ENCODE measurements at regions not wholly inside any gene's neighbourhood (a gene's known extent, or its start where the extent isn't known, plus 50 kb on each side); places are given as distances from the start of the nearest gene placed in this dataset.
"Not testable (repeated sequence)": the region's sequence is repeated elsewhere in the genome, so short reads cannot be mapped to it uniquely, and the experiment has no call there.

DNA sequence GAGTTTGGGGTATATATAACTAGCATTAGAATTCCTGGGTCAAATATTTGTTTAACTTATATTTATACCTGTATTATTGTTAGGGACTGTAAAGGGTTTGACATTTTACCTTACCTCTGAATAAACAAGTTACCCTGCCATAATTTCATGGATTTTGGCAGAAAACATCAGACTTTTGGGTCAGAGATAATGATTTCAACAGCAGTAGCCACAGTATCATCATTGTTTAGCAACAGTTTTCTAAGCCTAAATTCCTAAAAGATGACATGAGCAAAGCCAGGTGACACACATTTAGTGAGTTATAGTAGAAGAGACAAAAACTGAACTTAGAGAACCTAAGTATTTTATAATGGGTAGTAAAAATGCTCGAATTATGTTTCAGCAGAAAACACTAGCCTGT, 954.4 kb downstream of the TRHDE start:
- intact Hi-C loops (cut with micrococcal nuclease) = no loop called here
- Mint-ChIP-seq H3K4me3 (no peak overlapping the region), H3K27ac (no peak overlapping the region), H3K27me3 (no peaks in the 10 kb centered on the region), H3K36me3 (no peaks in the 10 kb centered on the region), H3K9me3 (peaks cover 0 to 7% (median 3%) of the 10 kb centered on the region in 8 donors), H3K4me1 (no peaks in the 10 kb centered on the region)
- Histone ChIP-seq H3K27ac (ENCODE audit: low read depth, low read length) (no peak overlapping the region), H3K4me3 (ENCODE audit: low read length in 2 of 2) (no peak overlapping the region), H3K36me3 (ENCODE audit: insufficient read depth, low read length) (no peaks in the 10 kb centered on the region), H3K9me3 (ENCODE audit: control insufficient read depth in 1 of 2, low read length in 2 of 2) (no peaks in the 10 kb centered on the region), H3K4me1 (ENCODE audit: insufficient read depth, low read length) (no peaks in the 10 kb centered on the region), H3K27me3 (ENCODE audit: insufficient read depth, low read length) (no peaks in the 10 kb centered on the region)
- CTCF ChIA-PET (ENCODE audit: partially characterized antibody) = no interaction called here
- POLR2A ChIA-PET (ENCODE audit: partially characterized antibody) = no interaction called here
- no peak for DNase-seq

DNA sequence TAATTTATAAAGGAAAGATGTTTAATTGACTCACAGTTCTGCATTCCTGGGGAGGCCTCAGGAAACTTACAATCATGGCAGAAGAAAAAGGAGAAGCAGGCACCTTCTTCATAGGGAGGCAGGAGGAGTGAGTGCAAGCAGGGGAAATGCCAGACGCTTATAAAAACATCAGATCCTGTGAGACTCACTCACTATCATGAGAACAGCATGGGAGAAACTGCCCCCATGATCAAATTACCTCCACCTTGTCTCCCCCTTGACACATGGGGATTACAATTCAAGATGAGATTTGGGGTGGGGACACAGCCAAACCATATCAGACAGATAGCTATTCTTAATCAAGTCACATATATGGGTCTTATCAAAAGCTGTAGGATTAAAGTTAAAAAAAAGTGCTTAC, 956.7 kb downstream of the TRHDE start:
- H3K4me3 Mint-ChIP-seq; DNase-seq; H3K4me1 ChIP-seq (ENCODE audit: insufficient read depth, low read length); POLR2A ChIA-PET (ENCODE audit: partially characterized antibody); CTCF ChIA-PET (ENCODE audit: partially characterized antibody); H3K36me3 ChIP-seq (ENCODE audit: insufficient read depth, low read length); H3K36me3 Mint-ChIP-seq; H3K4me3 ChIP-seq (ENCODE audit: low read length in 2 of 2); H3K27me3 ChIP-seq (ENCODE audit: insufficient read depth, low read length); H3K9me3 ChIP-seq (ENCODE audit: control insufficient read depth in 1 of 2, low read length in 2 of 2); H3K27me3 Mint-ChIP-seq; H3K4me1 Mint-ChIP-seq; intact Hi-C loops (cut with micrococcal nuclease); H3K27ac Mint-ChIP-seq; H3K27ac ChIP-seq (ENCODE audit: low read depth, low read length): not testable (repeated sequence)
- peaks cover 0 to 13% (median 6%) of the 10 kb centered on the region in 8 donors for H3K9me3 Mint-ChIP-seq

DNA sequence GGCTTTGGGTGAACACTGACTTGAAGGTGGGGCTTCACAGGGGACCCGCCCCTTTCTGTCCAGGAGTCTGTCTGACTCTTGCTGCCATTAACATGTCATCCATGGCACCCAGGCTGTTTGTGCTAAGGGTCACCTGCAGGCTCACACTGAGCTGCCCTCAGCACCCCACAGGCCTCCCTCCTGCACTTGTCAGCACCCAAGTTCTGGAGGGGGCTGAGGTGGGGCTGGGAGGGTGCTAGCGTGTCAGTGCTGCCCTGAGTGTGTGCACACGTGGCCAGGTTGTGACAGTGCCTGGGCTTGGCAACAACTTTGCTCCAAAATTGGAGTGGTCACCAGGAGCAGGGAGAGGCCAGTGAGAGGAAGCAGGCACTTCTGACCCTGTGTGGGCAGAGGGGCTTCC, 963.2 kb downstream of the TRHDE start:
- intact Hi-C loops (cut with micrococcal nuclease) = no loop called here
- no peak for DNase-seq
- CTCF ChIA-PET (ENCODE audit: partially characterized antibody) = no interaction called here
- peaks cover 0 to 30% (median 12%) of the 10 kb centered on the region in 8 donors for H3K9me3 Mint-ChIP-seq
- H3K27ac ChIP-seq (ENCODE audit: low read depth, low read length) = no peak overlapping the region
- no peaks in the 10 kb centered on the region for H3K36me3 Mint-ChIP-seq
- no peaks in the 10 kb centered on the region for H3K27me3 ChIP-seq (ENCODE audit: insufficient read depth, low read length)
- no peaks in the 10 kb centered on the region for H3K27me3 Mint-ChIP-seq
- H3K4me1 Mint-ChIP-seq = no peaks in the 10 kb centered on the region
- H3K9me3 ChIP-seq (ENCODE audit: control insufficient read depth in 1 of 2, low read length in 2 of 2) = no peaks in the 10 kb centered on the region
- no peak overlapping the region for H3K4me3 Mint-ChIP-seq
- no peaks in the 10 kb centered on the region for H3K4me1 ChIP-seq (ENCODE audit: insufficient read depth, low read length)
- no peak overlapping the region for H3K27ac Mint-ChIP-seq
- no peaks in the 10 kb centered on the region for H3K36me3 ChIP-seq (ENCODE audit: insufficient read depth, low read length)
- POLR2A ChIA-PET (ENCODE audit: partially characterized antibody) = no interaction called here
- H3K4me3 ChIP-seq (ENCODE audit: low read length in 2 of 2) = no peak overlapping the region

DNA sequence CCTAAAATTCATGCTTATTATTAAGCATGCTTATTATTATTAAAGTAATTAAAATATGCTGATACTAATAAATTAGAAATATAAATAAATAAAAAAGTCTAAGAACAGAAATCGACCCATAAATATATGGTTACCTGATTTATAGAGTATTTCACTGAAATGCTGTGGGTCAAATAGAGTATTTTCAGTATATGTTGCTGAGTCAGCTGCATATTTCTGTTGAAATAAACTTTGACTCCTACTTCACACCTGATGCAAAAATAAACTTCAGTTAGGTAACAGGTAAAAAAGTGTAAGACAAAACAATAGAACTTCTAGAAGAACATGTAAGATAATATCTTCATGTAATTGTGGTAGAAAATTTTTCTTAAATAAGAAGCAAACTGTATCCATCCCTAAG, 967.9 kb downstream of the TRHDE start:
- Histone ChIP-seq H3K36me3 (ENCODE audit: insufficient read depth, low read length) (no peaks in the 10 kb centered on the region), H3K9me3 (ENCODE audit: control insufficient read depth in 1 of 2, low read length in 2 of 2) (no peaks in the 10 kb centered on the region), H3K4me3 (ENCODE audit: low read length in 2 of 2) (no peak overlapping the region), H3K4me1 (ENCODE audit: insufficient read depth, low read length) (no peaks in the 10 kb centered on the region), H3K27ac (ENCODE audit: low read depth, low read length) (no peak overlapping the region), H3K27me3 (ENCODE audit: insufficient read depth, low read length) (no peaks in the 10 kb centered on the region)
- intact Hi-C loops (cut with micrococcal nuclease) = no loop called here
- no peaks in the 10 kb centered on the region for H3K4me1 Mint-ChIP-seq
- H3K27me3 Mint-ChIP-seq = no peaks in the 10 kb centered on the region
- no peak overlapping the region for H3K4me3 Mint-ChIP-seq
- H3K36me3 Mint-ChIP-seq = no peaks in the 10 kb centered on the region
- H3K27ac Mint-ChIP-seq = no peak overlapping the region
- POLR2A ChIA-PET (ENCODE audit: partially characterized antibody) = no interaction called here
- H3K9me3 Mint-ChIP-seq = peaks cover 0 to 19% (median 6%) of the 10 kb centered on the region in 8 donors
- DNase-seq = no peak
- CTCF ChIA-PET (ENCODE audit: partially characterized antibody) = no interaction called here

DNA sequence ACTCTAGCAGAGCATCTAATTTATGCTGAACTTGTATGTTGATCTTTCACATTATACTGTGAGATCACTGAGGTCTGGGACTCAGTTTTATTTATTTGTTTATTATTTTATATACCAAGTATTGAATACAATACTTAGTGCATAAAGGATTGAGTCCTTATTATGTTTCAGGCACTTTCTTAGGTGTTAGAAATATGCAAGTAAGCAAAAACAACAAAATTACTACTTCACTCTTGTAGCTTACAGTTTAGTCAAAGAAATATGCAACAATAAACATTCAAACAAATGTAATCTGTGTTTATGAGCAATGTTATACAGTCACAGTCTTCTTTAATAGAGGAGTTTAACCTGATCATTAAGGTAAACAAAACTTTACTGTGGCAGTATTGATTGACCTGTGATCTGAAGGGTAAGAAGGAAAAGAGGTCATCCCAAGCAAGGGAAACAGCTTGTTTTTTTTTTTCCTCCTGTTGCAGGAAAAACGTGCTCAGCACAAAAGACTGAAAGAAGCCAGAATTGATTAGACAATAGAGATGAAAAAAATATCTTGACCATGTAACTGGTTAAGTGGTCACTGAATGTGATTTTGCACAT, 990.7 kb downstream of the TRHDE start:
- Histone ChIP-seq H3K27ac (ENCODE audit: low read depth, low read length) (no peak overlapping the region), H3K4me3 (ENCODE audit: low read length in 2 of 2) (no peak overlapping the region), H3K9me3 (ENCODE audit: control insufficient read depth in 1 of 2, low read length in 2 of 2) (peaks cover 0 to 4% of the 10 kb centered on the region in 2 donors), H3K27me3 (ENCODE audit: insufficient read depth, low read length) (no peaks in the 10 kb centered on the region), H3K4me1 (ENCODE audit: insufficient read depth, low read length) (no peaks in the 10 kb centered on the region), H3K36me3 (ENCODE audit: insufficient read depth, low read length) (no peaks in the 10 kb centered on the region)
- no peaks in the 10 kb centered on the region for H3K4me1 Mint-ChIP-seq
- DNase-seq = no peak
- no peak overlapping the region for H3K27ac Mint-ChIP-seq
- ChIA-PET CTCF (ENCODE audit: partially characterized antibody) (no interaction called here), POLR2A (ENCODE audit: partially characterized antibody) (no interaction called here)
- H3K4me3 Mint-ChIP-seq = no peak overlapping the region
- no peaks in the 10 kb centered on the region for H3K27me3 Mint-ChIP-seq
- peaks cover 3 to 22% (median 5%) of the 10 kb centered on the region in 8 donors for H3K9me3 Mint-ChIP-seq
- no peaks in the 10 kb centered on the region for H3K36me3 Mint-ChIP-seq
- intact Hi-C loops (cut with micrococcal nuclease) = no loop called here

DNA sequence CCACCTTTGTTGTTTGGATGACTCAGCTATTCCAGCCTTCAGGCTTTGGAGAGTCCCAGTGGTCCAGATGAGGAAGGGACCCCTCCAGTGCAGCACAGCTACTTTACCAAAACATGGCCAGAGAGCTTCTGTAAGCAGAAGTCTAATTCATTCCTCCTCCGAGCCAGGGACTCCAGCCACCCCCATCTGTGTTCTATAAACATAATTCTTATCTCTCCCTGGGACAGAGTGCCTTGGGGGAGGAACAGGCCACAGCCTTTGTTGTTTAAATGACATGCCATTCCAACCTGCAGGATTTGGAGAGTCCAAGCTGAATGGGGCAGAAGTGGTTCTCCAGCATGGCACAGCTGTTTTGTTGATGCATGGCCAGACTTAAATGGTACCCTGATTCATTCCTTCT, 994.0 kb downstream of the TRHDE start:
- no peaks in the 10 kb centered on the region for H3K4me1 ChIP-seq (ENCODE audit: insufficient read depth, low read length)
- no peaks in the 10 kb centered on the region for H3K27me3 ChIP-seq (ENCODE audit: insufficient read depth, low read length)
- Mint-ChIP-seq H3K36me3 (no peaks in the 10 kb centered on the region), H3K27ac (no peak overlapping the region), H3K27me3 (no peaks in the 10 kb centered on the region), H3K9me3 (peaks cover 5 to 46% (median 13%) of the 10 kb centered on the region in 8 donors), H3K4me3 (no peak overlapping the region), H3K4me1 (no peaks in the 10 kb centered on the region)
- H3K27ac ChIP-seq (ENCODE audit: low read depth, low read length) = no peak overlapping the region
- ChIA-PET POLR2A (ENCODE audit: partially characterized antibody) (no interaction called here), CTCF (ENCODE audit: partially characterized antibody) (no interaction called here)
- no peak for DNase-seq
- no peaks in the 10 kb centered on the region for H3K36me3 ChIP-seq (ENCODE audit: insufficient read depth, low read length)
- intact Hi-C loops (cut with micrococcal nuclease) = no loop called here
- H3K9me3 ChIP-seq (ENCODE audit: control insufficient read depth in 1 of 2, low read length in 2 of 2) = peaks cover 0 to 4% of the 10 kb centered on the region in 2 donors
- no peak overlapping the region for H3K4me3 ChIP-seq (ENCODE audit: low read length in 2 of 2)

DNA sequence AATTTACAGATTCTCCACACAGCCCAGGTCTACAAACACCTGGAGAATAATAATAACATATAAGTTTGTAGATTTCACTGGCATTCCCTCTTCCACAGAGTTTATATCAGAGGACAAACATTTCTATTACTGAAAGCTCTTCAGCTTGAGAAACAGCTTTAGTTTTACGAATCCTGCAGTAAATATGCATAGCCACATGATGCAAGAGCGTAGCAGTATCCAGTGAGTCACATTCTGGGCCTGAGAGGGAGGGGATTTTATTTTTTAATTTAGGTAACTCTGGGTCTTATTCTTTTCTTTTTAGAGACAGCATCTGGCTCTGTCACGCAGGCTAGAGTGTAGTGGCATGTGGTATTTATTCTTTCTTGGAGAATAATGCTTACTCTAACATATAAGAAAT, 1002.8 kb downstream of the TRHDE start:
- no peaks in the 10 kb centered on the region for H3K4me1 Mint-ChIP-seq
- H3K36me3 Mint-ChIP-seq = no peaks in the 10 kb centered on the region
- no peaks in the 10 kb centered on the region for H3K4me1 ChIP-seq (ENCODE audit: insufficient read depth, low read length)
- ChIA-PET POLR2A (ENCODE audit: partially characterized antibody) (no interaction called here), CTCF (ENCODE audit: partially characterized antibody) (no interaction called here)
- H3K4me3 Mint-ChIP-seq = no peak overlapping the region
- H3K27me3 ChIP-seq (ENCODE audit: insufficient read depth, low read length) = no peaks in the 10 kb centered on the region
- intact Hi-C loops (cut with micrococcal nuclease) = no loop called here
- DNase-seq = no peak
- H3K27ac Mint-ChIP-seq = no peak overlapping the region
- no peak overlapping the region for H3K4me3 ChIP-seq (ENCODE audit: low read length in 2 of 2)
- H3K27me3 Mint-ChIP-seq = no peaks in the 10 kb centered on the region
- H3K27ac ChIP-seq (ENCODE audit: low read depth, low read length) = no peak overlapping the region
- H3K36me3 ChIP-seq (ENCODE audit: insufficient read depth, low read length) = no peaks in the 10 kb centered on the region
- H3K9me3 Mint-ChIP-seq = peaks cover 2 to 17% (median 8%) of the 10 kb centered on the region in 8 donors
- no peaks in the 10 kb centered on the region for H3K9me3 ChIP-seq (ENCODE audit: control insufficient read depth in 1 of 2, low read length in 2 of 2)

DNA sequence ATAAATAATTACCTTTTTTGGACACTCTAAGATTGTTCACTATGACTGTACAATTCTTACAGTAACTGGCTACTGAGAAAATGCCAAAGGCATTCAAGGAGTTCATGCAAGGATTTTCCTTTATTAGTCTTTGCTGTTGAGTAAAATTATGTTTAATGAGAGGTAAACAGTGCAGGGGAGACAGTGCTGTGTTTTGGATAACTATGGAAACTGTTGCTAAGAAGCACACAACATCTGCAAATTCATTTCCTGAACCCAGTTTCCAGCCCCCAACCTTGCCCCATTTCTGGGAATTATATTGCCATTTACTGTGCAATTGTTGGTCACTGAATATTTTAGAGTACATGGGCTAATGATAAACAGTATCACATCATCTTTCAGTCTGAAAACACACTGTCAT, 1005.8 kb downstream of the TRHDE start:
- CTCF ChIA-PET (ENCODE audit: partially characterized antibody) = no interaction called here
- Mint-ChIP-seq H3K27ac (no peak overlapping the region), H3K27me3 (no peaks in the 10 kb centered on the region), H3K4me1 (no peaks in the 10 kb centered on the region), H3K36me3 (no peaks in the 10 kb centered on the region), H3K9me3 (peaks cover 0 to 10% (median 3%) of the 10 kb centered on the region in 8 donors), H3K4me3 (no peak overlapping the region)
- H3K36me3 ChIP-seq (ENCODE audit: insufficient read depth, low read length) = no peaks in the 10 kb centered on the region
- no peak overlapping the region for H3K27ac ChIP-seq (ENCODE audit: low read depth, low read length)
- H3K27me3 ChIP-seq (ENCODE audit: insufficient read depth, low read length) = no peaks in the 10 kb centered on the region
- POLR2A ChIA-PET (ENCODE audit: partially characterized antibody) = no interaction called here
- no peak for DNase-seq
- intact Hi-C loops (cut with micrococcal nuclease) = no loop called here
- H3K4me3 ChIP-seq (ENCODE audit: low read length in 2 of 2) = no peak overlapping the region
- no peaks in the 10 kb centered on the region for H3K9me3 ChIP-seq (ENCODE audit: control insufficient read depth in 1 of 2, low read length in 2 of 2)
- H3K4me1 ChIP-seq (ENCODE audit: insufficient read depth, low read length) = no peaks in the 10 kb centered on the region
